ENCODE measurements at regions not wholly inside any gene's neighbourhood (a gene's known extent, or its start where the extent isn't known, plus 50 kb on each side); places are given as distances from the start of the nearest gene placed in this dataset.
"Not testable (repeated sequence)": the region's sequence is repeated elsewhere in the genome, so short reads cannot be mapped to it uniquely, and the experiment has no call there.

- DNase-seq, result no peak
Measured at GRCh38 chr12:67540920-67541624, 107.5 kb upstream of the DYRK2 start.

DNA sequence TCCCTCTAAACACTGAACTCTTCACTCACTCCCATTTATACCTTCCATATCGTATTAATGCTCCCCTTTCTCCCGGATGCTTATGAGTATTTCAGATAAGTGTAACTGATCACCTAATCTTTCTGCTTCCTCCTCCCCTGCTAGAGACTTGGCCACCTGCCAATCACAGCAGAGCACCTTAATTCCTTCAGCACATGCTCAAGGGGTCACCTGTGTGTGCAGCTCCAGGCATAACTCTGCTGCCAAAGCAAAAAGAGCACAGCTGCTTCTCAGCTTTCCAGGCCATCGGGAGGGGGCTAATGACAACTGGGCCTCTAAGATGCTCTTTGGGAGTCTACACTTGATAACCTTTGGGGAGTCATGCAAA lies 106.9 kb upstream of the DYRK2 start:
- DNase-seq, result no peak

GRCh38 chr12:67543021-67543770 lies 105.3 kb upstream of the DYRK2 start:
- no peak for DNase-seq

- no peak for DNase-seq
Measured at GRCh38 chr12:67545298-67545697, 103.2 kb upstream of the DYRK2 start.

- DNase-seq, result no peak
Measured at GRCh38 chr12:67546746-67547145, 101.8 kb upstream of the DYRK2 start.

GRCh38 chr12:67555075-67555717 lies 93.3 kb upstream of the DYRK2 start:
- DNase-seq, result not testable (repeated sequence)

GRCh38 chr12:67558775-67559174 lies 89.8 kb upstream of the DYRK2 start:
- no peak for DNase-seq

DNA sequence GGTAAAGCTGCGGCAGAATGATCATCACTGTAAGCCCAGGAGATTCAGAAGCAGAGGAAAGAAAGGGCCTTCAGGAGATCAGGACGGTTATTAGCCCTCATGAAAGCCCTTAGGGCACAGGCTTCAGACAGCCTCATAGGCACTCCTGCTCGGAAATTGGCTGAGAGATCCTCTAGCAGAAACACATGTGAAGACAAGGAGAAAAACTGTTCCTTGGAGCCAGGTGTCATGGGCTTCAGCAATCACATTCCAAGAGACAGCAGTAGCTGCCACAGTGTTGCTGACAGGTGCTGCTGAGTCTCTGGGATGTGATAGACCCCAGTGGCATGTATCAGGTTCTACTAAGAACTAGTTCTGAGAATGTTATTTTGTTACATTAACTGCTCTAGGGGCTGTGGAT lies 88.8 kb upstream of the DYRK2 start:
- no peak for DNase-seq

DNA sequence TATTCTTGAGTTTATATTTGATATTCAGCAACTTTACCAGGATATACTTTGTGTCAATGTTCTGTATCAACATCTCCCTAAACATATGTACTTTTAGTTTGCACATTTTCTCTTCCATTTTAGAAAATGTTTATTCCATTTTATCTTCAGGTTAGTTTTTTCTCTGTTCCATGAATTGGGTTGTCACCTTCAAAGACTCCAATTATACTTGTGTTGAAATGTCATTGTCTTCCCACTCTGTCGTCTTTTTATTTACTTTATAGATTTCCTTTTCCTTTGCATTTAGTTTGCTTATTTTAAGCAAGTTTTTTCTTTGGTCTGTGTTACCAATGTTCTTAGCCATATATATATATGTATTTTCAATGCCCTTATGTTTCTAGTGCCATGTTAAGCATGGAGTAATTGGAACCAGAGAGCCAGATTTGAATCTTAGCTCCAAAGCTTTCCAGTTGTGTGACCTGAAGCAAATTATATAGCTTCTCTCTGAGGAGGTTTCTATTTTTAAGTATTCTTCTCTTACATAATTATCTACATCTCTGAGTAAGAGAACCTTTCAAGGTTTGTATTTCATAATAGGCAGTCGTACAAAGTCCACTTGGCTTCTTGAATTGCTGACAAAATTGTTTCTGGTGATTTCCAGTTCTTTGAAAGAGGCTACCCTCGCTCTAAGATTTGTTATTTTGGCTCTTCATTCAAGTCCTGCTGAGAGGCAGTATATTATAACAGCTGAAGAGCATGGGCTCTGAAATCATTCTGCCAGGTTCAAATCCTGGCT lies 85.8 kb upstream of the DYRK2 start:
- no peak for DNase-seq

DNA sequence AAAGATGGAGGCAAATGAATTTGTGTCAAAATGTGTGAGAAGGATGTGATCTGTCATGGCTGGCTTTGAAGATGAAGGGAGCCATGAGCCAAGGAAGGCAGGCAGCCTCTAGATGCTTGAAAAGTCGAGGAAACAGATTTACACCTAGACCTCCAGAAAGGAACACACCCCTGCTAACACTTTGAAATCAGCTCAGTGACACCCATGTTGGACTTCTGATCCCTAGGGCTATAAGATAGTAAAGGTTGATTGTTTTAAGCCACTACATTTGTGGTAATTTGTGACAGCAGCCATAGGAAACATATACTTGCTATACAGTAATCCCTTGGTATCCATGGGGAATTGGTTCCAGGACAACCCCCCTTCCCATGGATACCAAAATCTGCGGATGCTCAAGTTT lies 80.5 kb upstream of the DYRK2 start:
- no peak for DNase-seq

DNA sequence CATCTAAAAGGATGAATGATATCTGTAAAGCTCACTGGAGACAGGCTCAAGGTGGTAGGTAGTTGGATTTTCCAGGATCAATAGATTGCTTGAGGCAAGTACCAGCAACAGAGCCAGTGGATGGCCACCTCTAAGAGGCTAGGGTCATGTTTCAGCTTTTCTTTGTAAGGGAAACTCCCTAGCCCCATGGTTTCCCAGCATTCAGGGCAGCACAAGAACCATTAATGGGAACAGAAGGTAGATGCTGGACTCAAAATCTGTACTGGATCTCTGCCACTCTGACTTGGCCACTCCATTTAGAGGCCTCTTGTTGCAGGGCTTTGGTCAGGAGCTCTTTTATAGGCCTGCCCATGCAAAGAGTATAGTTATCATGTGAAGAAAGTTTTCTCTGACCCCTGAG lies 76.1 kb upstream of the DYRK2 start:
- DNase-seq, result no peak

- DNase-seq, result no peak
Measured at GRCh38 chr12:67573566-67573965, 75.0 kb upstream of the DYRK2 start.

GRCh38 chr12:67578976-67579661 lies 69.4 kb upstream of the DYRK2 start:
- no peak for DNase-seq

- DNase-seq, result no peak
Measured at GRCh38 chr12:67579662-67580003, 68.9 kb upstream of the DYRK2 start.

GRCh38 chr12:67582238-67582834 lies 66.2 kb upstream of the DYRK2 start:
- no peak for DNase-seq

DNA sequence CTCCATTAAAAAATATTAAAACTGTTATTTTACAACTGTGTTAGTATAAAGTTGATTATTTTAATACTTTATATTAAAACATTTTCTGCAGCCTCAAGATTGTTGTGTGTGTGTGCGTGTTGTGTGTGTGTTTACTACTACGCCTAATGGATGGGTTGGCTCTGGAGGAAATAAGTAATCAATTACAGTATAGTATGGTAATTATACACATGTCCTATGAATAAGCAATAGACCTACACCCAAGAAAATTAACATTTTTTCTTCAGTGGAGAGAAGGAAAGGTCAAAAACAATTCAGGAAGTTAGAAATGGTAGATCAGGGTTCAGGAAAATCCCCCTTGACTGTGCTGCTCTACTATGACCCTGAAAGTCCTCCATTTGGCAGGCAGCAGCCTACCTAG lies 65.7 kb upstream of the DYRK2 start:
- DNase-seq, result no peak

DNA sequence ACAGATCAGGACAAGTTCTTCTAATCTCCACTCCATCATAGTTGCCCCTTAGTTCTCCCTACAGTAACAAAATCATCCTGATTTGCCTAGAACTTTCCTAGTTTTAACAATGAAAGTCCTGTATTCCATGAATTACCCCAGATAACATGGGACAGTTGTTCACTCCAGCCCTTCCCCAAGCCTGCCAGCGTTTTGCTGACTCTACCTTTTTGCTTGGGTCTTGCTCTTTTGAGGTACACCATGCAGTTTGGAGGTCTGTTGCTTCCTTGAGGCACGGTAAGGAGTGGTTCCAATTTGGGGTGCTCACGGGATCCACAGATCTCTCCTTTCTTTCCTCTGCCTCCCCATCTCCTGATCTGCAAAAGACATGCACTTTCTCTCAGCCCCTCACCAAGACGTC lies 61.6 kb upstream of the DYRK2 start:
- no peak for DNase-seq

DNA sequence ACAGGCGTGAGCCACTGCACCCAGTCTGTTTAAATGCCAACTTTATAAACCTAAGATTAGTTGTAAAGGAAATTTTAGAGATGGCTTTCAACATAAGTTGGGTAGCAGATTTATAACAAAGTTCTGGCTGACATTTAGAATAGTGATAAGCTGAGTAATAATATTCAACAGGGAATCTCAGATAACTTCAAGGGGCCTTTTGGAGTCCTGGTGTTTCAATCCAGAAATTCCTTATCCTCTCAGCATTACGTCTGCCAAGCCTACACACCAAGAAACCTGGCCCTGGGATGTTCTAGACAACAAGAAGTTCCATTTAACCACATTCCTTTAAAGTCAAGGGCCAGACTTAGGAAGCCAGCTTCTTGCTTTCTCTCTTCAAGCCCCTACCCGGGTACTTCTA lies 59.5 kb upstream of the DYRK2 start:
- no peak for DNase-seq

DNA sequence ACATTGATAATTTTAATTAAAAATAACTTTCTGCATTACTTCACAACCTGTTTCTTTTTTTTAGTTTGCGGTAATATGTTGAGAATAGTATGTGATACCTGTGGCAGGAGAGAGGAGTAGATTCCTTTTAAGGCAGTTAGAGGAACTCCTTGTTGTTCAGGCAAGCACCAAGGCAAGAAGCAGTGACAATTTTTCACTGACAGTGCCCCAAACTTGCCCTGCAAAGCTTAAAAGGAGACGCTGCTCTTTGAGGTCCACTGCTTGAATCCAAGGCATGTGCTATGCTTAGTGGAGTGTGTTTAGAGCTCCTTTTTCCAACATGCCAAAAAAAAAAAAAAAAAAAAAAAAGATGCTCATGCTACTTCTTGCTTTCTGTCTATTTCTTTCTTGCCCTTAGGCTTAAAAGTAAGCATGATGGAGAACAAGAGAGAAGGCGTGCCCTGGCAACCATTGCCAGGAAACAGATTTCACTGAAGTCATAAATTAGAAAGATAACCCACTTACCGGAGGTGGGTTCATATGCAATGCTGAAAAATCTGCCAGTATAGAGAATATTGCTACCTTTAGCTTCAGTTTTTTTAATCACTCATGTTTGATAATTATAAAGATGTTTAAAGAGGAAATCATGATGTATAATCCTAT lies 58.3 kb upstream of the DYRK2 start:
- no peak for DNase-seq

- DNase-seq, result no peak
Measured at GRCh38 chr12:67592228-67593011, 56.1 kb upstream of the DYRK2 start.

DNA sequence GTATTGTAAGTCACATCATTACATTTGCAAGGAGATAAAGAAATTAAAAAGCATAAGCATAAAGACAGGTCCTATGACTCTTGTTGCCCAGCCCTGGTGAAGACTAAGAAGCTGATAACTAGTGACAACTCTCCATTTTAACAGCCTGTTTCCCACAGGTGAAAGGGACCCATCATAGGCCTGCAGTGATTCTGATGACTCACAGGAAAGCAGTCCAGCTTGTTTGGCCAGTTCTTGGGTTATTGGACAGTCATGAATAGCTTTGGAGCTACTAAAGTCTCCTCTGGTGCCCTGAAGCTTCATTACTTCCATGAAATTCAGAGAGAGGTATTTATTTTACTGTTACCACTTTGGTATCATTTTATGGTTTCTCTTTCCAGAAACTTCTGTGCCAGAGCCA lies 55.5 kb upstream of the DYRK2 start:
- no peak for DNase-seq

Measured in NCI-H1930 (cell line).